IPS-NIHi11 (cell line): ENCODE measurements at regions not wholly inside any gene's neighbourhood (a gene's known extent, or its start where the extent isn't known, plus 50 kb on each side); places are given as distances from the start of the nearest gene placed in this dataset.

Experiments used
- DNase-seq: peaks from one replicate; pipeline ENCODE4 v3.0.0; 2012; ENCODE audit warnings: mixed read lengths, low spot score

- DNase-seq: no peak
Observed at GRCh38 chr20:40770564-40771307, 81.7 kb upstream of the MAFB start.

DNA sequence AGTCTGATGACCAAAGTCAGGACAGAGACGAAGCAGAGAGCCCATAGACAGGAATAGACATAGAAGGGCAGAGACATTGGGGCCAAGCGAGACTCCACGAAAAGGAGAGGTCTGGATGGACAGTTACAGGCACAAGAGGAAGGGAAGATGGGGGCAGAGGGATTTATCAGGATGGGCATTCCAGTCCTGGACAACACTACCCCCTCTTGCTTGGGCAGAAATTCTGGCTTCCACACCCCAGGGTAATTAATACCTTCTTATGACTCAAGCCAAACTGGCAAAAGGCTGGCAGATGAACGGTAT, 82.2 kb upstream of the MAFB start:
- DNase-seq: no peak

DNA sequence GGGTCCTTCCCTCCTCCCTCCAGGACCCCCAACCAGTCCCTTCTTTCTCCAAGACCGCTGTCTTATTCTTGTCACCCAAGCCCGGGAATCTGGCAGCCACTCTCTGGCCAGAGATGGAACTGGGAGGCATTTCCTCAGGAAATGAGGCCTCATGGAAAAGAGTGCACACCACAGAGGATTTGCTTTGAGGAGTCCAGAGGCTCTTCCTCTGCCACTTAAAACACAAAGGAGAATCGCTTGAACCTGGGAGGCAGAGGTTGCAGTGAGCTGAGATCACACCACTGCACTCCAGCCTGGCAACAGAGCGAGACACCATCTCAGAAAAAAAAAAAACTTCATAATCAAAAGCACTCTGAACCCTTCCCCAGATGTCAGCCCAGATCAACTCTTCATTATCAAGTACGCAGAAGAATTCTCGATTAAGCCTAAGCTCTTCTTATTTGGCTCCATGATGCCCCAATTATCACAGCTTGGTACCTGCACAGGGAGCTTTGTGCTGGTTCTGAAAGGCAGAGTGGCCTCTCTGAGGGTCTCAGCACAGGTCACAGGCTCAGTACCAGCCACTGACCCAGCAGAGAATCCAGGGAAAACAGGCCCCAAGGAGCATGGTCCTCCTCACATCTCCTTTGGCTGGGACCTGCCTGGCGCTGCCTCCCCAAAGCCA, 82.9 kb upstream of the MAFB start:
- DNase-seq: no peak

GRCh38 chr20:40773376-40773775, 84.3 kb upstream of the MAFB start:
- no peak for DNase-seq

DNA sequence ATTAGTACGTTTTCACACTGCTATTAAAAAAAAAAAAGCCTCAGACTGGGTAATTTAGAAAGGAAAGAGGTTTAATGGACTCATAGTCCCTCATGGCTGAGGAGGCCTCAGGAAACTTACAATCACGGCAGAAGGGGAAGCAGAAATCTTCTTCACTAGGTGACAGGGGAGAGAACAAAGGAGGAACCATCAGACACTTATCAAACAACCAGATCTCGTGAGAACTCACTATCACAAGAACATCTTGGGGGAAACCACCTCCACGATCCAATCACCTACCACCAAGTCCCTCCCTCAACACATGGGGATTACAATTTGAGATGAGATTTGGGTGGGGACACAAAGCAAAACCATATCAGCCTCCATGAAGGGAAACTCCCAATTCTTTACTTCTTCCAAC, 85.2 kb upstream of the MAFB start:
- no peak for DNase-seq

- no peak for DNase-seq
Observed at GRCh38 chr20:40775561-40776146, 86.6 kb upstream of the MAFB start.

GRCh38 chr20:40776466-40777457, 87.7 kb upstream of the MAFB start:
- DNase-seq: no peak

GRCh38 chr20:40777653-40778052, 88.6 kb upstream of the MAFB start:
- no peak for DNase-seq

DNA sequence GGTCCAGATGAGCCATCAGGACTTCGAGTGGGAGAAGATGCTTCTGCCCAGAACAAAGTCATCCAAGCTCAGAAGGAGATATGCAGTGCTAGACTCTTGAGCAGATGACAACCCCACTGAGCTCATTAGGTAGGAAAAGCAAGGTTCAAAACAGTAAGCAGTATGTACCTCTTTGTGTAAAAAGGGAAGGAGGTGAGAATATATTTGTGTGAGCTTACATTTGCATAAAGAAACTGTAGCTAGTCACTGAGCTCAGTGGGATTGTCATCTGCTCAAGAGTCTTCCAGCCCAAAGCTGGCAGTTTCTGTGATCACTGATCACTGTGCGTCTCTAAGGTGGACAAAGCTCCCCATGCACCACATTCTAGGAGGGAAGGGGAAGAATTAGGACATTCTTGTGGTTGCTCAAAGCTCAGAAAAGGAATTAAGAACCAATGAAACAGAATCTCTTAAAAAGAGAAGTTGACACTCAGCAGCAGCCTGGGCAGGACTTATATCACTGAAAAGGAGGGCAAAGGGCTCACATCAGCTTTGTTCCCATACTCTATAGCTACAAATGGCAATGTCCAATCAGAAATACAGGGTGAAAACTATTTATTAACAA, 90.0 kb upstream of the MAFB start:
- no peak for DNase-seq

- DNase-seq: no peak
Observed at GRCh38 chr20:40781327-40782042, 92.4 kb upstream of the MAFB start.

GRCh38 chr20:40782043-40782368, 93.0 kb upstream of the MAFB start:
- no peak for DNase-seq

- no peak for DNase-seq
Observed at GRCh38 chr20:40785346-40785745, 96.3 kb upstream of the MAFB start.

DNA sequence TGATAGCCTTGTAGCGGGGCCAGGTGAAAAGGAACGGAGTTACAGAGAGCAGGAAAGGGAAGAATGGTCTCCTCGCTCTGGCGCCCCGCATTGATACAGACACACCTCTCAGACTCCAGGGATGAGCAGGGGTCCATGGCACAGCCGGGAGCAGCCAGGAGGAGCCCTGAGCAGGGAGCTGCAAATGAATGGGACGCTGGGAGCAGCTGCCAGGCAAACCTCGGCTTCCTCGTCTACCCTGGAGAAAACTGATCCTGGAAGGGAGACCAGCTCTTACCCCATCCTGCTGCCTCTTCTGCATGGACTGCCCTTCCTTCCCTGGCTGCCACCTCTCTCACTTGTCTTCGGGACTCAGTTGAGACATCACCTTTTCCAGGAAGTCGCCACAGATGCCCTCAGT, 97.3 kb upstream of the MAFB start:
- DNase-seq: no peak

DNA sequence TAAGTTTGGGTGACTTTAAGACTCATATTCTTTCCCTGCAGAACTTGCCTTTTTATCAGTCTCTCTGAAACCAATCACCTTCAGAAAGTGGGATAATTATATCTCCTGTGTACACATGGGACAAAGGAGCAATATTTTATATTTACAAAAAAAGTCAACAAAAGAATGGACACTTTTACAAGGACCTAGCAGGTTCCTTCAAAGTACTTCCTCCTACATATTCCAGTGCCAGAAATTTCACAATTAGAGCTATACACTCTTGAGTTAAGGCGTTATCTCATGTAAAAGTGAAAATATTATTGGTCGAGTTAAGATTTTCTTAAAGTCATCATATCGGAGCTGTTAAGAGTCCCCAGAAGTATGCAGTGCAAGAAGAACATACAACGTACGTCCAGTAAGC, 98.9 kb upstream of the MAFB start:
- no peak for DNase-seq

GRCh38 chr20:40797425-40797824, 108.4 kb upstream of the MAFB start:
- peak; percentile 47 for DNase-seq

DNA sequence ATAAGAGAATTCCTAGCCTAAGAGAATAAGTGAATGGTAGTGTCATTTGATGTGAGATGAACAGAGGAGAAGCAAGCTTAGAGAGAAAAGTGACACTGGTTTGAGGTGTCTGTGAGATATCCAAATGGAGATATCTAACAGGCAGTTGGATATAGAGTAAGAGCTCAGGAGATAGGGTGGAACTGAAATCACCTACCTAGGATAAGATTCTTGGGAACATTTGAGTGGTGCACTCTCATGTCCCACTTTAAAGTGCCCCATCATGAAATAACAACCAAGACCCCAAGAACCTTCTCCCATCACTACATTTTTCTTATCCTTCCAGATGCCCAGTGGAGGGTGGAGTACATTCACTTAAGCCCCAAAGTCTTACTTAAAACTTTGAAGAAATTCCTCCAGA, 109.0 kb upstream of the MAFB start:
- DNase-seq: no peak

DNA sequence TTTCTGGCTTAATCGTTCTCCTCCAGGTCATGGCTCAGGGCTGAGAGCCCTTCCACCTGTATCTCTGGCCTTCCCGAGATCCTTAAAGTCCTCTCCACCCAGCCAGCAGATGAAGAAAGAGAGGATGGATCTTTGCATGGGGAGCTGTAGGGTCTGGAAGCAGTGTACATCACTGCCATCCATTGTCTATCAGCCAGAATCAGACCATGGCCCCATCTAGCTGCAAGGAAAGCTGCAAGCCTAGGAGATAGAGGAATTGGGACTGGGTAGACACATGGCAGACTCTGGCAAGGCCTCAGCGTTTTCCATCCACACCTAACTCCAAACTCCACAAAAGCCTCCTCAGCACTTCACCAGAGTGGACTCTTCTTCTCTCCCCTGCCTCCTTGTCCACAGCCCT, 113.8 kb upstream of the MAFB start:
- DNase-seq: no peak

DNA sequence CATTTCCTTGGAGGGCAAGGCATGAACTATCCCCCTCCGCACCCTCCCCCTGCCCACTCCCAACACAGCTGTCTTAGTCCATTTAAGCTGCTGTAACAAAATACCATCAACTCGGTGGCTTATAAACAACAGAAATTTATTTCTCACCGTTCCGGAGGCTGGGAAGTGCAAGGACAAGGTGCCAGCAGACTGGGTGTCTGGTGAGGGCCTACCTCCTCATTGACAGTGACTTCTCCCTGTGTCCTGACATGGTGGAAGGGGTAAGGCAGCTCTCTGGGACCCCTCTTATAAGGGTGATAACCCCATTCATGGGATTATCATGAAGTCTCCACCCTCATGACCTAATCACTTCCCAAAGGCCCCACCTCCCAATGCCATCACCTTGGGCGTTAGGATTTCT, 114.3 kb upstream of the MAFB start:
- DNase-seq: no peak

DNA sequence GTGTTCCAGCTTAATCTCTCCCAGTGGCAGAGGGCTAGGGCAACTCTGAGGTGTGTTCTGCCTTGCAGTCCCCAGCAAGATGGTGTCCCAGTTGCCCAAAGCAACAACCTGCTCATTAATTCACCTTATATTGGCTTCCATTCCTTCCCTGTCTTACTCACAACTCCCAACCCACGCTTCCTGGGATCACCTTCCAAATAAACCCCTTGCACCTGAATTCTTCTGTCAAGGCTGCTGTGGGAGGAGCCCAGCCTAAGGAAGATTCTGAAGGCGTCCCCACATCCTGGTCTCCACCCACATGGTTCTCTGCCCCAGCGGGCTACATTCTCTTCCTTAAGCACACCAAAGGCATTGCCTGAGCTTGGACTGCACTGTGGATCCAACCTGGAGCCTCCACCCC, 116.6 kb upstream of the MAFB start:
- DNase-seq: no peak

DNA sequence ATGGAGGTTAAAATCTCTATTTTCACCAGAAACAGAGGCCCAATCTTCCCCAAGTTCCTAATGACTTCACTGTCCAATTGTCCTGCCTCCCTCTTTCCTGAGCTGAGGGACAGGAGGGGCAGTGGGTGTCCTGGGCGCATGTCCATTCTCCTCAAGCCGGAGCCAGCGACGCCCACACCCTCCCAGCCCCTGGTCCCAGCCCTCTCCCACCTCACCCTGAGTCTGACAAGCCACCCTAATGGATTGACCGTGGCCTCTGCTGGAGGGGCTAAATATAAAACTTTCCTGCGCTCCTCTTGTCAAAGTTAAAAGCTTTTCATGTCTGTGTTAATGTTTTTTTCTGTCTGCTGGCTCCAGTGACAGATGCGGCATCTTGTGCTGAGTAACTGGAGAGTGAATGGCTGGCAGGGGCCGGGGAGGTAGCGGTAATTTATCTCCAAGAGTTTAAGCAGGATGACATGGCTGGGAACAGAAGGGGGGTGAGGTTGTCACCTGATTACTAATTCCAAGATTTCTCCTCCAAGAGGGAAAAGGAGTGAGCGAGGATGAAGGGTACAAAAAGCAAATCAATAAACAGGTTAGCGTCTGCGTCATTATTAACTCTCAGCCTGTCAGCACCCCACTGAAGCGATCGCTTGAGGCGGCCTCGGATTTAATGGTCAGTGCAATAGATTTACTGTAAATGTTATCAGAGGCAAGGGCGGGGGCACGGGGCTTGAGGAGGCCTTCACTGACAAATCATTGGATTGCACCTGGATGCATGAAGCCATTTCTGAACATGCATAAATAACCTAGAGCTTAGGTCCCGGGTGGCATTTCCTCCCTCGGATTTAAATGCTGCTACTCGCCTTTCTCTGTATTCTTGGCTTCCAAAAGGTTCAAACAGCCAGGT, 118.1 kb upstream of the MAFB start:
- DNase-seq: no peak

GRCh38 chr20:40807821-40808170, 118.8 kb upstream of the MAFB start:
- DNase-seq: no peak
